Aorta (tissue), 5 donors: ENCODE measurements at regions not wholly inside any gene's neighbourhood (a gene's known extent, or its start where the extent isn't known, plus 50 kb on each side); places are given as distances from the start of the nearest gene placed in this dataset.

Source experiments
- ATAC-seq: fragments of 200-7000 bp; cut with Tn5 transposase; one replicate; pipeline ENCODE4 v1.9.1; 2022; ENCODE audit warnings: moderate library complexity; ENCODE audit not compliant: low FRiP score
- DNase-seq, 2 donors: peaks; one replicate each; pipeline ENCODE4 v3.0.0-alpha.2; 2020
- H3K27ac ChIP-seq, 2 donors: one replicate each; pipeline ENCODE4 v1.5.1; 2013; ENCODE audit warnings: low read length in 2 of 2, mild to moderate bottlenecking in 2 of 2, moderate library complexity in 2 of 2, control low read depth in 1 of 2, inconsistent platforms in 1 of 2, low read depth in 1 of 2
- H3K27me3 ChIP-seq, 2 donors: one replicate each; pipeline ENCODE4 v1.6.1; 2013; ENCODE audit warnings: control low read depth in 1 of 2, low read length in 1 of 2, mild to moderate bottlenecking in 1 of 2, moderate library complexity in 1 of 2; ENCODE audit not compliant: insufficient read depth in 2 of 2, control insufficient read depth in 1 of 2
- H3K36me3 ChIP-seq, 2 donors: one replicate each; pipeline ENCODE4 v1.6.1; 2013; ENCODE audit warnings: control low read depth in 1 of 2, low read length in 1 of 2, mild to moderate bottlenecking in 1 of 2; ENCODE audit not compliant: insufficient read depth in 2 of 2, control insufficient read depth in 1 of 2
- H3K4me1 ChIP-seq, 2 donors: one replicate each; pipeline ENCODE4 v1.6.1; 2013; ENCODE audit warnings: low read length in 2 of 2, control low read depth in 1 of 2, mild to moderate bottlenecking in 1 of 2, moderate library complexity in 1 of 2; ENCODE audit not compliant: insufficient read depth in 2 of 2, control insufficient read depth in 1 of 2
- H3K4me3 ChIP-seq, 2 donors: one replicate each; pipeline ENCODE4 v1.5.1; 2013; ENCODE audit warnings: low read length in 2 of 2, control low read depth in 1 of 2, mild to moderate bottlenecking in 1 of 2
- H3K9me3 ChIP-seq: one replicate; pipeline ENCODE4 v1.6.1; 2013; ENCODE audit warnings: mild to moderate bottlenecking, low read length; ENCODE audit not compliant: control insufficient read depth
- WGBS, 2 donors: extraction: QIAGEN DNeasy Blood & Tissue Kit; methylation state at CpG; one replicate each; pipeline ENCODE4 v1.1.7; 2013; 5-methylcytosine and 5-hydroxymethylcytosine counted together
- intact Hi-C, 2 donors: fragments of 100-400 bp; cut with DNase I; formaldehyde crosslinking; loops; one replicate each; pipeline versions ENCODE4 v1.14.2 to v1.15.0; 2022
- donor health status: healthy with polysubstance abuse.
- donor health status: Bipolar disorder and iron deficiency.
- donor health status: DM: no; HTN: no; CAD: no.
- donor health status: DM: no; HTN: no; CAD: no.
- donor health status: DM: yes; HTN: yes; CAD: no.

DNA sequence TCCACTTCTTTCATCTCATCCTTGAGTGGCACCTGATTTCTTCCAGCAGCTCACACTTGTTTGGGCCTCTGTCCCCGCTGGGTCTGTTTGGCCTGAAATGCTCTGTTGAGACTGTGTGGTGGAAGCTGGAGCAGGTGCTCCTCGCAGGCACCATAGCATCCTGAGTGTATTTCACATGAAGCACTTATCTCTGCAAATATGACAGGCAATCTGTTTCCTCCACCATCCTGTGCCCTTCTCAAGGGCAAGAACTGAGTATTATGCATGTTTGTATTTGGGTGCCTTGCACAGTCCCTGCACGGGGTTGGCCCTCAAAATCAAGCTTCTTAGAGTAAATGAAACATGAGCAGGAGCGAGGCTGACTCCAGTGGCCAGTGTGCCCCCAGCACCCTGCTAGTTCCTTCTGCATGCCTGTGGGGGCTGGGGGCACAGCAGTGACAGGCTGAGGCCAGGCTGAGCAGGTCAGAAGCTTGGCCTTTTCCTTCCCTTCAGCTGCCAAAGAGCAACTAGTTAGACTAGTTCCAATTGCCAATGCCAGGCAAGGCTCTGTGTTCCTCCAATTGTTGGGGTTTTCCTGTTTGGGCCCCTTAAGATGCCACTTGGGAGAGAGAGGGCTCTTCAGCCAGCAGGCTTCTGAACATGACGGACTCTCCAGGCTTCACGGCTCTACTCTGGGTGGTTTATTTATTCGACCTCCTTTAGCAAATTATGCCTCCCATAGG is 129.6 kb upstream of the ATP1A1 start:
- WGBS, 2 donors, result 73 to 77% methylated on average over 7 of the region's 7 CpGs
- H3K4me3 ChIP-seq, result no peak overlapping the region
- no peaks in the 10 kb centered on the region for H3K36me3 ChIP-seq
- intact Hi-C loops, result no loop called here
- DNase-seq (no peak), ATAC-seq (no peak)
- no peaks in the 10 kb centered on the region for H3K4me1 ChIP-seq
- no peak overlapping the region for H3K27ac ChIP-seq
- H3K27me3 ChIP-seq, result no peaks in the 10 kb centered on the region
- no peaks in the 10 kb centered on the region for H3K9me3 ChIP-seq

DNA sequence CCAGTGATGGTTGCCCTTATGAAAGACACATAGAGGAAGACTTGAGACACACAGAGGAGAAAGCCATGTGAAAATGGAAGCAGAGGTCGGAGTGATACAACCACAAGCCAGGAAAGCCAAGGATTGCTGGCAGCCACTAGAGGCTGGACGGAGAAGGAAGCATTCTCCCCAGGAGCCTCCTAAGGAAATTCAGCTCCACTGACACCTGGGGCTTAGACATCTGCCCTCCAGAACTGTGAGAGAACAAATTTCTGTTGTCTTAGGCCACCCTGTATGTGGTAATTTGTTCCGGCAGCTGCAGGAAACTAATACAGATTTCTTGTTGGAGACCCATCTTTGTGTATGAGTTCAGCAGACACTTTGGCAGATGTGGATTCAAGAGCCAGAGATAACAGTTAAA is 126.9 kb upstream of the ATP1A1 start:
- H3K4me3 ChIP-seq, result no peak overlapping the region
- H3K4me1 ChIP-seq, result no peaks in the 10 kb centered on the region
- ATAC-seq (no peak), DNase-seq (no peak)
- intact Hi-C loops, result no loop called here
- no peaks in the 10 kb centered on the region for H3K36me3 ChIP-seq
- no peaks in the 10 kb centered on the region for H3K27me3 ChIP-seq
- 80 to 84% methylated on average over 3 of the region's 3 CpGs for WGBS, 2 donors
- H3K27ac ChIP-seq, result no peak overlapping the region
- no peaks in the 10 kb centered on the region for H3K9me3 ChIP-seq

DNA sequence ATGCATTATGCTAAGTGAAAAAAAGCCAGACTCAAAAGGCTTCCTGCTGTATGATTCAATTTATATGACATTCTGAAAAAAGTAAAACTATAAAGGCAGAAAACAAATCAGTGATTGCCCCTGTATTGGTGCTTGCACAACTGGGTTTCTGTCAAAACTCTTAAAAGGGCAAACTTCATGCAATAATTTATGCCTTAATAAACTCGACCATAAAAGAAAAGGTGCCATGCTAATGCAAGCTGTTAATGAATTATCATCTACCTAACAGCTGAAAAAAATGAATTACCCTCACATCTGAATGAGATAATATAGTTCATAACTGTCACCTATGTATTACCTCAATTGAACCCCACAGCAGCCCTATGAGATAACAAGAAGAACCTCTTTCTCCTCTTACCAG is 120.8 kb upstream of the ATP1A1 start:
- Histone ChIP-seq H3K36me3 (no peaks in the 10 kb centered on the region), H3K27me3 (no peaks in the 10 kb centered on the region), H3K27ac (no peak overlapping the region), H3K4me3 (no peak overlapping the region), H3K9me3 (no peaks in the 10 kb centered on the region), H3K4me1 (no peaks in the 10 kb centered on the region)
- intact Hi-C loops, result no loop called here
- WGBS, 2 donors, result 64 to 66% methylated on average over 1 of the region's 1 CpG
- DNase-seq, result no peak
- ATAC-seq, result no peak

DNA sequence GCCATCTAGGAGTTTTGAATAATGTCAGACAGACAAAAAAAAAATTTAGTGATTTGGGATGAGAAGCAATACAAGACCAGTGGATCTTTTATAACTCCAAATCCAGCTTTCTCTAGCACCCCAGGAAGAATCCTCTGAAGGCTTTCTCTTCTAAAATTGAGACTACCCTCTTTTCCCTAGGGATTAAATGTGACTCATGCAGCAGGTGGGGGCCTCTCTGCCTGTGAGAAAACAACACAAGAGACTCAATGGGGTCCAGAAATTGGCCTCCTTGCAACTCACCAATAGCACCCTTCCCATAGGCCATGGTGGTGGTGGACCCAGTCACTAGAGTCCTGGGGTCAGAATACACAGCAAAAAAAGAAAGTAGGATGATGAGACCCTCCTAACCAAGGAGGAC is 120.3 kb upstream of the ATP1A1 start:
- no peaks in the 10 kb centered on the region for H3K27me3 ChIP-seq
- H3K4me1 ChIP-seq, result no peaks in the 10 kb centered on the region
- no peak overlapping the region for H3K27ac ChIP-seq
- intact Hi-C loops, result no loop called here
- no peak for ATAC-seq
- DNase-seq, result no peak
- H3K36me3 ChIP-seq, result no peaks in the 10 kb centered on the region
- no peak overlapping the region for H3K4me3 ChIP-seq
- no peaks in the 10 kb centered on the region for H3K9me3 ChIP-seq

DNA sequence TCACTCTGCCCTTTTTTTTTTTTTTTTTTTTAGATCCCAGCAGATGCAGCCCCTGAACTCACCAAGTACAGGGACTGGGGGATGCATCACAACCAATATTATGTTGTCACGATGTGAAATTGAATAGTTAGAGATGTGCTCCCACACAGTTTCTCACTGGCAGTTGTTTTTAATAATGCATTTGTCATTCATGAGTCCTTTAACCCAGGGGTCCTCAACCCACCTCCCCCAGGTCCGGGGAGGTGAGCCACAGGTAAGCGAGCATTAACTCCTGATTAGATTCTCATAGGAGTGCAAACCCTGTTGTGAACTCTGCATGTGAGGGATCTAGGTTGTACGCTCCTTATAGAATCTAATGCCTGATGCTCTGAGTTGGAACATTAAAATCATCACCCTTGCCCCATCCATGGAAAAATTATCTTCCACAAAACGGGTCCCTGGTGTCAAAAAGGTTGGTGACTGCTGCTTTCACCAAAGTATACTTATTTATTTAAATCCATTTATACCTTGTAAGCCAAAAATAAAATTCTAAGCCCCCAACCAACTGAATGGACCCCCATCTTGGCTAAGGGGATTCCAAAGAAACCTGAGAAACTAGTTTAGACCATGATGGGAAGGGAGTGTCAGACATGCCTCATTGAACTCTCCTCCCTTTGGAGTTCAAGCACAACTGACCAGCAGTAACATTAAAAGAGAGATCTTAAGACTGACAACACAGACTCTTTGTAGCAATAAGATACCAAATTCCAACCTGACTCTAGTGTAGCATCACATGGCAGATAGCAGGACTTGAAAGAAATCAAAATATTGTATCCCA is 119.3 kb upstream of the ATP1A1 start:
- no peaks in the 10 kb centered on the region for H3K36me3 ChIP-seq
- no peaks in the 10 kb centered on the region for H3K4me1 ChIP-seq
- DNase-seq, result no peak
- no peak overlapping the region for H3K4me3 ChIP-seq
- 88 to 89% methylated on average over 5 of the region's 5 CpGs for WGBS, 2 donors
- no peaks in the 10 kb centered on the region for H3K9me3 ChIP-seq
- intact Hi-C loops, result no loop called here
- no peaks in the 10 kb centered on the region for H3K27me3 ChIP-seq
- no peak for ATAC-seq
- H3K27ac ChIP-seq, result no peak overlapping the region

DNA sequence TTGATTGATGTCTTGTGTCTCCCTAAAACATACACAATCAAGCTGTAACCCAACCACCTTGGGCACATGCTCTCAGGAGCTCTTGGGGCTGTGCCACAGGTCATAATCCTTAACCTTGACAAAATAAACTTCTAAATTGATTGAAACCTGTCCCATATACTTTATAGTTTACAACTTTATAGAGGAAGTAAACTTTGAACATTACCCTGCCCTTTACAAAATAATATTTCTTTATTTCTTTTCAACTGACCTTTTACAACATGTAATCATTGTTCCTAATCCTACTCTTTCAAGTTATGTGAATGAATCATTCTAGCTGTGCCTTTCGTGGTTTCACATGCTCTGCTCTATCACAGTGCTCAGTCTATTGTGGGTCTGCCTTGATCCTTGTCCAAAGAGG is 118.3 kb upstream of the ATP1A1 start:
- peaks cover 0 to 4% of the 10 kb centered on the region in 2 donors for H3K27me3 ChIP-seq
- DNase-seq, result no peak
- H3K4me3 ChIP-seq, result no peak overlapping the region
- no peaks in the 10 kb centered on the region for H3K36me3 ChIP-seq
- no peaks in the 10 kb centered on the region for H3K9me3 ChIP-seq
- H3K4me1 ChIP-seq, result no peaks in the 10 kb centered on the region
- no peak for ATAC-seq
- intact Hi-C loops, result no loop called here
- no peak overlapping the region for H3K27ac ChIP-seq
- WGBS, 2 donors, result 56 to 69% methylated on average over 1 of the region's 1 CpG

DNA sequence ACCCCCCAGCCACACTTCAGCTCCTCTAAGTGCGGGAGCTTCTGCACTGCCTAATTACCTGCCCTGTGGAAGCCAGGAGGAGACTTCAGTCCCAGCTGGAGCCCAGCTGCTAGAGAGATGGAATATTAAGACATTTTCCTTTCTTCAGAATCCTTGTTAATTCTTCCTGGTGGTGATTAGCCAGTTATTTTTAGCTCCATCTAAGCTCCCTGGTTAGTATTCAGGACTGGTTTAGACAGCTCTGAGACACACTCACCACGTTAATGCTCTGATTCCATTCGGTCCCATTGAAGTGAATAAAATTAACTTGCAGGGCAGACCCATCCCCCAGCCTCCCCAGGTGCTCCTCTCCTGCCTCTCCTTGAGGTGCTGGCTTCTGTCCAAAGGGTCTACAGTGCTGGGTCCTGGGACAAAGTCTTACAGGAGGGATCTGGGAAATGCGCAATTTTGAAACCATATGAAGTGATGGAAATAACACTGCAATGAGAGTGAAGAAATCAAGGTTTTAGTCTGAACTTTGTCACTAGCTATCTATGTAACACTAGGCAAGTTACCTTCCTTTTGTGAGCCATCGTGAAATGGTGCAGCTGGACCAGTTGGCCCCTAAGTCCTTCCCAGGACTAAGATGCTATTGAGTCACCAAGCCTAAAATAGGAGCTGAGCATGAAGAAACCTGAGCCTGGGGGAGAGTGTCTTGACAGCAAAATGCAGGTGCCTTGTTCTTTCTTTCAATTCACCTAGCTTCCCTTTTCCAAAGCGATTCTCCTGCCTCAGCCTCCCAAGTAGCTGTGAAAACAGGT is 117.4 kb upstream of the ATP1A1 start:
- intact Hi-C loops, result no loop called here
- H3K4me3 ChIP-seq, result no peak overlapping the region
- peaks cover 0 to 4% of the 10 kb centered on the region in 2 donors for H3K27me3 ChIP-seq
- ATAC-seq (no peak), DNase-seq (no peak)
- 61 to 65% methylated on average over 6 of the region's 6 CpGs for WGBS, 2 donors
- H3K4me1 ChIP-seq, result no peaks in the 10 kb centered on the region
- no peaks in the 10 kb centered on the region for H3K36me3 ChIP-seq
- H3K27ac ChIP-seq, result no peak overlapping the region
- no peaks in the 10 kb centered on the region for H3K9me3 ChIP-seq

DNA sequence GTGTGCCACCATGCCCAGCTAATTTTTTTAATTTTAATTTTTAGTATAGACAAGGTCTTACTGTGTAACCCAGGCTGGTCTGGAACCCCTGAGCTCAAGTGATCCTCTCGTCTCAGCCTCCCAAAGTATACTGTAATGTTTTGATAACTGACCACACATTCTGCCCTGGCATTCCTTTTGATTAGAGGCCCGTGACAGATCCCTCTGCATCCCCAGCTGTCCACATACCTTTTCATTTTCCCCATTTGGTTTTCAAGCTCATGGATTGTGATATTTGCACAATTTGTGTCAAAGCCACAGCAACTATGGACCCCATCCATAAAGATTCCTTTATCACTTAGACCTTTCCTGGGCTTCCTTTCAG is 116.8 kb upstream of the ATP1A1 start:
- Histone ChIP-seq H3K4me3 (no peak overlapping the region), H3K36me3 (no peaks in the 10 kb centered on the region), H3K9me3 (no peaks in the 10 kb centered on the region), H3K4me1 (no peaks in the 10 kb centered on the region), H3K27me3 (peaks cover 0 to 4% of the 10 kb centered on the region in 2 donors), H3K27ac (no peak overlapping the region)
- ATAC-seq (no peak), DNase-seq (no peak)
- intact Hi-C loops, result no loop called here
- 49 to 55% methylated on average over 2 of the region's 2 CpGs for WGBS, 2 donors
